ENCODE measurements at regions not wholly inside any gene's neighbourhood (a gene's known extent, or its start where the extent isn't known, plus 50 kb on each side); places are given as distances from the start of the nearest gene placed in this dataset.

- TF ChIP-seq POLR2AphosphoS5 (IDR thresholded peaks at IDR 0.05) (no peak), EP300 (IDR thresholded peaks at IDR 0.05) (no peak), CTCF (IDR thresholded peaks at IDR 0.05) (no peak), POLR2A (IDR thresholded peaks at IDR 0.05) (no peak)
- 82 to 85% methylated on average over 6 of the region's 6 CpGs for WGBS, 2 donors
- intact Hi-C loops (cut with DNase I) = loop anchor here (5.0 kb wide), 1 partner anchor 238 kb away; no protein-coding TSS in a partner anchor
Measured at GRCh38 chr4:18930487-18930886, 908.9 kb upstream of the LCORL start.

GRCh38 chr4:18923496-18924161, 902.1 kb upstream of the LCORL start:
- WGBS, 2 donors = 10 to 11% methylated on average over 1 of the region's 1 CpG
- no peaks in the 10 kb centered on the region for H3K9me3 ChIP-seq
- intact Hi-C loops (cut with DNase I) = no loop called here
- H3K36me3 ChIP-seq = no peaks in the 10 kb centered on the region
- no peak for TF ChIP-seq CTCF (IDR thresholded peaks at IDR 0.05)
- TF ChIP-seq POLR2A (IDR thresholded peaks at IDR 0.05) = no peak
- TF ChIP-seq EP300 (IDR thresholded peaks at IDR 0.05) = no peak
- no peak overlapping the region for H3K4me3 ChIP-seq
- no peak for DNase-seq
- H3K27me3 ChIP-seq = no peaks in the 10 kb centered on the region
- no peak overlapping the region for H3K27ac ChIP-seq
- H3K4me1 ChIP-seq = no peaks in the 10 kb centered on the region

More at GRCh38 chr4:18930487-18930886, 908.9 kb upstream of the LCORL start:
- H3K27me3 ChIP-seq = no peaks in the 10 kb centered on the region
- DNase-seq = no peak
- no peaks in the 10 kb centered on the region for H3K9me3 ChIP-seq
- H3K27ac ChIP-seq = no peak overlapping the region
- H3K36me3 ChIP-seq = no peaks in the 10 kb centered on the region
- peaks cover 0 to 2% (median 0%) of the 10 kb centered on the region in 4 donors for H3K4me1 ChIP-seq
- H3K4me3 ChIP-seq = no peak overlapping the region

- Histone ChIP-seq H3K27ac (no peak overlapping the region), H3K9me3 (peaks cover 0 to 4% (median 1%) of the 10 kb centered on the region in 4 donors), H3K4me3 (no peak overlapping the region), H3K36me3 (no peaks in the 10 kb centered on the region), H3K27me3 (no peaks in the 10 kb centered on the region), H3K4me1 (no peaks in the 10 kb centered on the region)
- intact Hi-C loops (cut with DNase I) = no loop called here
- DNase-seq = no peak
- TF ChIP-seq EP300 (IDR thresholded peaks at IDR 0.05) = no peak
- TF ChIP-seq CTCF (IDR thresholded peaks at IDR 0.05) = no peak
- no peak for TF ChIP-seq POLR2AphosphoS5 (IDR thresholded peaks at IDR 0.05)
- TF ChIP-seq POLR2A (IDR thresholded peaks at IDR 0.05) = no peak
Measured at GRCh38 chr4:18917689-18918088, 896.1 kb upstream of the LCORL start.

GRCh38 chr4:18914182-18914581, 892.6 kb upstream of the LCORL start:
- Histone ChIP-seq H3K9me3 (peaks cover 0 to 6% (median 2%) of the 10 kb centered on the region in 4 donors), H3K27me3 (no peaks in the 10 kb centered on the region), H3K27ac (no peak overlapping the region), H3K4me3 (no peak overlapping the region), H3K36me3 (no peaks in the 10 kb centered on the region), H3K4me1 (no peaks in the 10 kb centered on the region)
- no peak for DNase-seq
- TF ChIP-seq POLR2AphosphoS5 (IDR thresholded peaks at IDR 0.05) (no peak), EP300 (IDR thresholded peaks at IDR 0.05) (no peak), POLR2A (IDR thresholded peaks at IDR 0.05) (no peak), CTCF (IDR thresholded peaks at IDR 0.05) (no peak)
- intact Hi-C loops (cut with DNase I) = no loop called here
- 95 to 98% methylated on average over 1 of the region's 1 CpG for WGBS, 2 donors

- H3K27ac ChIP-seq = no peak overlapping the region
- TF ChIP-seq POLR2A (IDR thresholded peaks at IDR 0.05) = no peak
- TF ChIP-seq CTCF (IDR thresholded peaks at IDR 0.05) = no peak
- TF ChIP-seq EP300 (IDR thresholded peaks at IDR 0.05) = no peak
- TF ChIP-seq POLR2AphosphoS5 (IDR thresholded peaks at IDR 0.05) = no peak
- intact Hi-C loops (cut with DNase I) = no loop called here
- DNase-seq = no peak
- H3K4me3 ChIP-seq = no peak overlapping the region
- no peaks in the 10 kb centered on the region for H3K27me3 ChIP-seq
- no peaks in the 10 kb centered on the region for H3K9me3 ChIP-seq
- no peaks in the 10 kb centered on the region for H3K4me1 ChIP-seq
- no peaks in the 10 kb centered on the region for H3K36me3 ChIP-seq
- 77 to 94% methylated on average over 2 of the region's 2 CpGs for WGBS, 2 donors
Measured at GRCh38 chr4:18894928-18895327, 873.4 kb upstream of the LCORL start.

Measured in sigmoid colon (tissue), 6 donors.